OCI-LY1 (cell line): ENCODE measurements at regions not wholly inside any gene's neighbourhood (a gene's known extent, or its start where the extent isn't known, plus 50 kb on each side); places are given as distances from the start of the nearest gene placed in this dataset.

Experiments used
- H2AFZ ChIP-seq: fragments of 200-600 bp; sonication (generic), shearing (Covaris generic); 2 replicates; pipeline ENCODE4 v1.6.0; 2014; ENCODE audit warnings: antibody characterized with exemption, mild to moderate bottlenecking, low read length
- H3F3A ChIP-seq: fragments of 200-600 bp; sonication (generic), shearing (Covaris generic); 2 replicates; pipeline ENCODE4 v1.6.0; 2014; ENCODE audit warnings: mild to moderate bottlenecking, antibody characterized with exemption, low read length, moderate library complexity; ENCODE audit not compliant: insufficient read depth
- H3K27ac ChIP-seq: fragments of 200-600 bp; sonication (generic); 2 replicates; pipeline ENCODE4 v1.5.1; 2014; ENCODE audit warnings: low read length, mixed run types, mild to moderate bottlenecking, low read depth; ENCODE audit not compliant: poor library complexity, severe bottlenecking
- H3K27me3 ChIP-seq: fragments of 200-600 bp; sonication (generic); 2 replicates; pipeline ENCODE4 v1.6.0; 2014; ENCODE audit warnings: antibody characterized with exemption, mild to moderate bottlenecking, low read length, moderate library complexity; ENCODE audit not compliant: insufficient read depth
- H3K36me3 ChIP-seq: fragments of 200-600 bp; sonication (generic); 2 replicates; pipeline ENCODE4 v1.6.1; 2014; ENCODE audit warnings: mild to moderate bottlenecking, antibody characterized with exemption, low read length, moderate library complexity, mixed read lengths; ENCODE audit not compliant: insufficient read depth
- H3K4me1 ChIP-seq: fragments of 200-600 bp; sonication (generic); 2 replicates; pipeline ENCODE4 v1.5.1; 2014; ENCODE audit warnings: mild to moderate bottlenecking, low read length, moderate library complexity; ENCODE audit not compliant: insufficient read depth, severe bottlenecking
- H3K4me2 ChIP-seq: fragments of 200-600 bp; sonication (generic), shearing (Covaris generic); 2 replicates; pipeline ENCODE4 v1.6.1; 2014; ENCODE audit warnings: low read length
- H3K4me3 ChIP-seq: fragments of 200-600 bp; sonication (generic); 2 replicates; pipeline ENCODE4 v1.5.1; 2014; ENCODE audit warnings: low read length, low read depth, mild to moderate bottlenecking, mixed read lengths; ENCODE audit not compliant: poor library complexity, severe bottlenecking
- H3K79me2 ChIP-seq: fragments of 200-600 bp; shearing (Covaris generic); 2 replicates; pipeline ENCODE4 v1.6.1; 2016; ENCODE audit warnings: mixed run types, low read length, mixed read lengths; ENCODE audit not compliant: insufficient read depth
- H3K9ac ChIP-seq: fragments of 200-600 bp; sonication (generic), shearing (Covaris generic); 2 replicates; pipeline ENCODE4 v1.6.1; 2014; ENCODE audit warnings: mild to moderate bottlenecking, low read length, mixed read lengths
- H3K9me2 ChIP-seq: fragments of 200-600 bp; sonication (generic), shearing (Covaris generic); 2 replicates; pipeline ENCODE4 v1.6.1; 2014; ENCODE audit warnings: low read depth, mild to moderate bottlenecking, low read length, mixed read lengths
- H3K9me3 ChIP-seq: fragments of 200-600 bp; shearing (Covaris generic); 2 replicates; pipeline ENCODE4 v1.6.1; 2014; ENCODE audit warnings: low read length, mixed read lengths
- H4K20me1 ChIP-seq: fragments of 200-600 bp; sonication (generic), shearing (Covaris generic); 2 replicates; pipeline ENCODE4 v1.6.0; 2016; ENCODE audit warnings: mild to moderate bottlenecking, low read length; ENCODE audit not compliant: insufficient read depth
- EZH2 ChIP-seq: fragments of 200-600 bp; sonication (generic), shearing (Covaris generic); IDR thresholded peaks from 2 replicates; pipeline ENCODE4 v1.8.0; 2017; ENCODE audit warnings: borderline replicate concordance, mixed run types, mild to moderate bottlenecking, antibody characterized with exemption, low read length, moderate library complexity, mixed read lengths
- TF ChIP-seq, protein P1 (sequence below): fragments of 200-600 bp; sonication (generic), shearing (Covaris generic); IDR thresholded peaks from 2 replicates; pipeline ENCODE4 v1.5.1; 2017; ENCODE audit warnings: mild to moderate bottlenecking, antibody characterized with exemption, low read length, moderate library complexity, mixed read lengths

DNA sequence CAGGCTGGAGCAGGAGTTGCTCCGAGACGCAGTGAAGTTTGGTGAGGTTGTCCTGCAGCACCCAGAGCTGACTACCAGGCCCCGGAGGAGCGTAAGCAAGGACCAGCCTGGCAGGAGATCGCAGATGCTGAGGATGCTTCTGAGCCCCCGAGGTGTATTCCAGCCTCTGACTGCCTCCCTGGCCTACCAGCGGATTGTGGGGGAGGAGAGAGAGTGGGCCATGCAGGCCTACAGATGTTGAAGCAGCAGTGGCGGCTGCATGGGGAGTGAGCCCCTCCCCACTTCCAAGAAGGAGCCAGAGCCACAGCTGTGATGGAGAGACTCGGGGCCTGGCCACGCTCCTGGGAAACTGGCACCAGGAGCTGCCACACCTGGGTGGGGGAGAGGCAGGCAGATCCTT, 302.5 kb upstream of the PROK2 start:
- H3K4me3 ChIP-seq = peak overlapping the region; percentile 17
- no peaks in the 10 kb centered on the region for H4K20me1 ChIP-seq
- peak overlapping the region; percentile 45; the same call in 1 of the 2 replicates for H3K9ac ChIP-seq
- no peaks in the 10 kb centered on the region for H3K9me2 ChIP-seq
- H3K9me3 ChIP-seq = no peaks in the 10 kb centered on the region
- no peak for TF ChIP-seq EZH2
- TF ChIP-seq, protein P1, sequence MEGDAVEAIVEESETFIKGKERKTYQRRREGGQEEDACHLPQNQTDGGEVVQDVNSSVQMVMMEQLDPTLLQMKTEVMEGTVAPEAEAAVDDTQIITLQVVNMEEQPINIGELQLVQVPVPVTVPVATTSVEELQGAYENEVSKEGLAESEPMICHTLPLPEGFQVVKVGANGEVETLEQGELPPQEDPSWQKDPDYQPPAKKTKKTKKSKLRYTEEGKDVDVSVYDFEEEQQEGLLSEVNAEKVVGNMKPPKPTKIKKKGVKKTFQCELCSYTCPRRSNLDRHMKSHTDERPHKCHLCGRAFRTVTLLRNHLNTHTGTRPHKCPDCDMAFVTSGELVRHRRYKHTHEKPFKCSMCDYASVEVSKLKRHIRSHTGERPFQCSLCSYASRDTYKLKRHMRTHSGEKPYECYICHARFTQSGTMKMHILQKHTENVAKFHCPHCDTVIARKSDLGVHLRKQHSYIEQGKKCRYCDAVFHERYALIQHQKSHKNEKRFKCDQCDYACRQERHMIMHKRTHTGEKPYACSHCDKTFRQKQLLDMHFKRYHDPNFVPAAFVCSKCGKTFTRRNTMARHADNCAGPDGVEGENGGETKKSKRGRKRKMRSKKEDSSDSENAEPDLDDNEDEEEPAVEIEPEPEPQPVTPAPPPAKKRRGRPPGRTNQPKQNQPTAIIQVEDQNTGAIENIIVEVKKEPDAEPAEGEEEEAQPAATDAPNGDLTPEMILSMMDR = no peak
- peak overlapping the region; percentile 98 for H3K27ac ChIP-seq
- peaks cover 7% of the 10 kb centered on the region; the same call in 1 of the 2 replicates for H3K36me3 ChIP-seq
- H3K79me2 ChIP-seq = no peaks in the 10 kb centered on the region
- no peaks in the 10 kb centered on the region for H3F3A ChIP-seq
- H3K27me3 ChIP-seq = no peaks in the 10 kb centered on the region
- H3K4me1 ChIP-seq = peaks cover 79% of the 10 kb centered on the region
- H3K4me2 ChIP-seq = peak overlapping the region; percentile 24; the same call in 1 of the 2 replicates
- no peak overlapping the region for H2AFZ ChIP-seq

DNA sequence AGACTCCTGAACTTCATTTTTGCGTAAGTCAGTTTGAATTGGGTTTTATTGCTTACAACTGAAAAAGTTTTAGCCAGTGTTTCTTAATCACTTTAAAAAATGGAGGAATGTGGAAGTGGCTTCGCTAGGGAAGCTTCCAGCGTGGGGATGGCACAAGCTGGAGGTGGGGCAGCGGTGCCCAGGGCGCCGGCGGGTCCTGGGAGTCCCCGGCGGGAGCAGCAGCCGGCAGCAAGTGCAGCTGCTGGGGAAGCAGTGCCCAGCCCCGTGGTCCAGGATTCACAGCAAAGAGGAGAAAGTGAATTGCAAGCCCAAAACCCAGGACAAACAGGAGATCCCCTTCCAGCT, 301.8 kb upstream of the PROK2 start:
- Histone ChIP-seq H3K79me2 (no peaks in the 10 kb centered on the region), H3K9me2 (no peaks in the 10 kb centered on the region), H3K9ac (peak overlapping the region; percentile 45; the same call in 1 of the 2 replicates), H3K27ac (peak overlapping the region; percentile 98), H4K20me1 (no peaks in the 10 kb centered on the region), H3K4me2 (peak overlapping the region; percentile 24; the same call in 1 of the 2 replicates), H3K27me3 (no peaks in the 10 kb centered on the region), H3K4me1 (peaks cover 79% of the 10 kb centered on the region), H2AFZ (no peak overlapping the region), H3F3A (no peaks in the 10 kb centered on the region), H3K36me3 (peaks cover 7% of the 10 kb centered on the region; the same call in 1 of the 2 replicates), H3K4me3 (peak overlapping the region; percentile 17), H3K9me3 (no peaks in the 10 kb centered on the region)
- no peak for TF ChIP-seq EZH2
- TF ChIP-seq, protein P1 = no peak

DNA sequence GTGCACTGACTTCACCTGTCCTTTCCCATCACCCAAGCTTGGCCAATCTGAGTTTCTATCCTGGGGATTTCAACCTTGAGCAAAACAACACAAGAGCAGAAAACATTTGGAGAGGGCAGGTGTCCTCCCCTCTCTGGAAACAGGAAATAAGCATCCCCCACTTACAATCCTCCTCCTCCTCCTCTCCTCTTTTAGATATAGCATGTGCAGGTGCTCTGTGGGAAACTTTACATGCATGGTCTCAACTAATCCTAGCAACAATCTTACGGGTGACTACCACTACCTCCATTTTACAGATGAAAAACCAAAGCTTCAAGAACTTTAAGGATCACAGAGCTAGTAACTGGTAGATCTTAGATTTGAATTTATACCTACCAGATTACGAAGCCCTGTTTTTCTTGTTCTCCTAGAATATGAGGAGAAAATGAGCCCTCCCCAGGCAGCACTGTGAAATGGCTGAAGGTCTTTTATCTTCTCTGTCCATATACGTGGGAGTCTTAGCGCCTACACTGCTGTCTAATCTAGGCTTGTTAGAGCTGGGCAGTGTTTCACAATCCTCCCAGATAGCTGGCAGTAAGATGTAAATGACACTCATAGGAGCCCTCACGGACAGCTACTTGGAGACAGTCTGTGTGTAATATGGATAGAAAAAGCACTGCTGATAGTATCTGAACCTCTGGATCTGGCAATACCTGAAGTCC, 301.2 kb upstream of the PROK2 start:
- peaks cover 79% of the 10 kb centered on the region for H3K4me1 ChIP-seq
- H3K9me3 ChIP-seq = no peaks in the 10 kb centered on the region
- no peaks in the 10 kb centered on the region for H3K79me2 ChIP-seq
- no peaks in the 10 kb centered on the region for H3K27me3 ChIP-seq
- H3F3A ChIP-seq = no peaks in the 10 kb centered on the region
- no peaks in the 10 kb centered on the region for H3K9me2 ChIP-seq
- peaks cover 7% of the 10 kb centered on the region; the same call in 1 of the 2 replicates for H3K36me3 ChIP-seq
- no peak overlapping the region for H2AFZ ChIP-seq
- peak overlapping the region; percentile 98 for H3K27ac ChIP-seq
- TF ChIP-seq, protein P1 = no peak
- peak overlapping the region; percentile 17 for H3K4me3 ChIP-seq
- peak overlapping the region; percentile 24; the same call in 1 of the 2 replicates for H3K4me2 ChIP-seq
- no peaks in the 10 kb centered on the region for H4K20me1 ChIP-seq
- peak overlapping the region; percentile 45; the same call in 1 of the 2 replicates for H3K9ac ChIP-seq
